Stimulated activated CD4-positive, alpha-beta T cell treated with anti-CD3 and anti-CD28 coated beads, Interleukin-12 subunit alpha, Interleukin-12 subunit beta, amount 100 ng/mL, for 48 hours (primary cell): ENCODE measurements at regions not wholly inside any gene's neighbourhood (a gene's known extent, or its start where the extent isn't known, plus 50 kb on each side); places are given as distances from the start of the nearest gene placed in this dataset.
A peak's percentile ranks its signal among the peaks of the same experiment; 100 is the strongest.

ENCODE experiments used
- DNase-seq, 3 donors: peaks; one replicate each; pipeline ENCODE4 v3.0.0-alpha.2; 2020; ENCODE audit warnings: low read depth in 2 of 3, low spot score in 1 of 3

DNA sequence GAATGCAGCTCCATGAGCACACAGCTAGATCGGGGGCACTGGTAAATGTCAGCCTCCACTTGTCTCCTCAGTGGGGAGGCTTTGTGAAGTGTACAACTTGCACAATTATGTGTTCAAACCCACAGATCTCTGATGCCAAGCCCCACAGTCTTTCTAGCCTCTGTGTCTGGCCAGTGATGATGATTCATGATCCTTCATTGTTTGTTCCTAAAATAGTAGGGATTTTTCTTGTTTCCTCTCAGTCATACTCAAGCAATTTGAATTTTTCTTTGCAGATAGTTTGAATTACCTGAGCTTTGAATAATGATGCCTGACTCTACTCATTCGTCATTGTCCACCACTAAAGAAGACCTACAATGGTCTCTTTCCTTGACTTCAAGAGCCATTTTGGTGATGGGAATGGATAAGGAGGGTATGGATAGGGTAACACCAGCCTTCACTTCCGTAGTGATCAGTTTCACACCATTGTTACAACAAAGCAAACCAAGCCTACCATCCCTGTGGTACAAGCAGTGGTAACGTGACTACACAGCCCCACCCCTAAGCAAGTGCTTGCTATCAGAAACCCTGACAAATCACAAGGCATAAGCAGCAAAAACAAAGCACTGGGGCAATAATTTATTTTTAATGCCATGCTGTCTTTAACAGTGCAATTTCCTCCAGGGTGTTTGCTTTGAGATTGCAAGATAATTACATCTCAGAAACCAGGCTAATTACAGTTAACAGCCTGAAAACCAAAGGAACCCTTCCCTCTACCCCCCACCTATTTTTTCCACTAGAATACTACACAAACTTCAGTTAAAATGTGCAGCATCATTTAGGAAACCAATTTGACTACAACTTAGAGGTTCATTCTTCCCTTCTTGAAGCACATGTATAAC is 114.1 kb upstream of the PPP2R3A start:
- no peak for DNase-seq

DNA sequence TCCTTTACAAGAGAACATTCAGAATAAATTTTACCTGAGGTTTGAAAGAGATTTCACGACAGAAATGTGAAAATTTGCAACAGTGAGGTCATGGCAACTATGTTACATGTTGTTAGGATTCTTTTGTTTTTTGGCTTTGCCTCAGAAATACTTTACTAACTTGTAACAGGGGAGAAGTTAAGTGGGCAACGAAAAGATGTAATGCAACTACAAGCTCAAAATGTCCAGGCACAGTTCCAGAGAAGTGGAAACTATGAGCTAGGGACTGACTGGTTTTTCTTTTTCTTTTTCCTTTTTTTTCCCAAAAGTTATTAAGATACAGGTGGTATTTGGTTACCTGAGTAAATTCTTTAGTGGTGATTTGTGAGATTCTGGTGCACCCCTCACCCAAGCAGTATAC is 111.5 kb upstream of the PPP2R3A start:
- DNase-seq: no peak

DNA sequence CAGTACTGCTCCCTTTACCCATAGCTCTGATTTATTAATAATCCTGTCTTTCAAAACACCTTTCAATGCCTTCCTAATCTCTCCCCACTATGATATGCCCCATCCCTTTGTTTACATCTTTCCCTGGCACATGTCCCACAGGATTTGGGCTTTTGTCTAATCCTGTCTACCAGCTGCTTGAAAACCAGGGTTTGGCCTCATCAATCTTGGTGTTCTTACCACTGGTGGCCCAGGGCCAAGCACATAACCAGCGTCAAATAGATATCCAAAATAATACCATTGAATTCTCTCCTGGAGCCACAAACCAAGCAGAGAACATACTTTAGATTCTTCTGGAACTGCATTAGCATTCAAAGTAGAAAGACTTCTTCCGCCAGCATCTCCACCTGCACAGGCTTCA is 104.8 kb upstream of the PPP2R3A start:
- DNase-seq: no peak

DNA sequence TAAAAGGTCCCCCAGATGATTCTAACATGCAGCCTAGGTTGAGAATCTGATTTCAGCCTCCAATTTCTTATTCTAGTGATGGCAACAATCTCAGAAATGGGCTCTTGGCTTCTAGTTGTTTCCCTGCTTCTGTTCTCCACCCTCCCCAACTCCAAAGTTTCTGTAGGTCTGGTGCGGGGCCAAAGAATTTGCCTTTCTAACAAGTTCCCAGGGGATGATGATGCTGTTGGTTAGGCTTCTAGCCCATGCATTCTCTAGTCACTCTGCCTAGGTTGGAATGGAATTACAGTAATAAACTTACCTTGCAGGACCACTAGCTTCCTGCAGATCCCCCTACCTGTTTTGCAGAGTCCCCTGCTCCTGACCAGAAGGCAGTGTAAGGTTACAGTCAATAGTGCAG is 103.2 kb upstream of the PPP2R3A start:
- DNase-seq: no peak

DNA sequence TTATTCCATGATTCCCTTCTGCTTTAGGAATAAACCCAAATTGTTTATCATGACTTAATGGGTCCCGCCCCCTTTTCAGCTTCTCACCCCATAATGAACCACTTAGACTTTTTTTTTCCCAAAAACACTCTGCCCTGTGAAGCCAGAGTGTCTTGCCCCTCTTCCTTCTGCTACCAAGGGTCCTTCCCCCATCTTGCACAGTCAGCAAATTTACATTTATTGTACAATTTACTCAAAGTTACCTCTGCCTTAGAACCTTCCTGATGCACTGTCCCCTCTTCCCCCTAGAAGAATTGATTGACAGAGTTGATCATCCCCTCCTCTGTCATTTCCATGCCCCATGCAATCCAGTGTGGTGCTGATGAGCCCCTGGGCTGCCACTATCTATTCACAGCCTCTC is 101.5 kb upstream of the PPP2R3A start:
- no peak for DNase-seq

DNA sequence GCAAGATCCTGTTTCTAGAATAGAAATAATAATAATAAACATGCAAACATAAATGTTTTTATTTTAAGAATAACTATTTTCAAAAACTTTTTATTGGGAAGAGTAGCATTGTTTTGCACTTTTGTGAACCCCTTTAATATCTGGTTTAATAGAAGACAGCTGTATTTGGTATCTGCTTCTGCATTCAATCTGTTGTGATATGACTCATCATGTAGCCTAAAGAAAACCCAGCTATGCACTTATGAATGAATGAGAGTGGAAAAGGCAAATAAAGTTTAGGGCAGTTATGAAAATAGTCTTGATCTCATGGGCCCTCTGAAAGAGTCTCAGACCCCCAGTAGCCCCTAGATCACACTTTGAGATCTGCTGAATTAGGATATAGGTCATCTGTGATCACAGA is 100.4 kb upstream of the PPP2R3A start:
- DNase-seq: no peak

DNA sequence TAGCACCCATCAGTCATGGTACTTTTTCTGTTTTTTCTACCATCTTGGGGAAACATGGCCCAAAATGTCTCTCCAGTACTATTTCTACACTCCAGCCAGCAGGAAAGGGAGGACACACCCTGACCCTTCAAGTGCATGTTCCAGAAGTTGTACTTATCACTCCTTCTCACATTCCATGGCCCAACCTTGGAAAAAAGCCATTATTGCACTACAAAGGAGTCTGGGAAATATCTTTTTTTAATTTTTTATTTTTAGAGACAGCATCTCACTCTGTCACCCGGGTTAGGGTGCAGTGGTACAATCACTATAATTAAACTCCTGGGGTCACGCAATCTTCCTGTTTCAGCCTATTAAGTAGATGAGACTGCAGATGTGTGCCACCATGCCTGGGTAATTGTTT is 100.0 kb upstream of the PPP2R3A start:
- no peak for DNase-seq

DNA sequence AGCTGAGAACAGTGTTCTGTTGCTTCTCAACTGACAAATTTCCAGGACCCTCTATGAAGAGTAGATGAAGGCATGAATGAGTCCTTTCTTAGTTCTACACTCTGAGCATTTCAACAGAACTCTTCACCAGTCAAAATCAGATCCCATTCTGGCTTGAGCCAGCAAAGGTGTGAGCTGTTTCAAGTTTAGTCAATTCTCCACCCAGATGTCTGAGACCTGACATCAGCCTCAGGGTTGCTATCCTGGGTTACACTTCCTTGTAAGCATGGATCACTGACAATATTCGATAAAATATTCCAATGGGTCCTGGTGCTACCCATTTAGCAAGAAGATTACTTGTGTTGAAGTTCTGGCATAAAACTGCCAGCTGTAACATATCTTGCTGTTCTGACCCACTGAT is 97.6 kb upstream of the PPP2R3A start:
- DNase-seq: no peak

DNA sequence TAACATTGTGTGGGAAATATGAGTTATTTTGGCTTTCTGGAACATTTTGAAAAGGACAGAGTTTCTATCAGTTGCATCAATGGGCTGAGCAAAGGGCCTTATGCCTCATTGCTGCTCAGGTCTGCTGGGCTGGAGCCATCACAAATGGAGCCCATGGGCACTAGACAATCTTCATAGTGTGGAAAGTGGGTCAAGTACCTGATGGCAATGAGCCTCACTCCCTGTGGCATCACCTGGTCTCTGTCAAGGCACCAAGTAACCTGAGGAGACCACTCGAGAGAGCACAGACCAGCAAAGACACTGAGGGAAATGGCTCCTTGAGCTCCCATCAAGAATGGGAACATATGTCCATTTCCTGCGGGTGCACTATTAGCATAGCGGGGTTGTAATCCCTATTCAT is 96.7 kb upstream of the PPP2R3A start:
- DNase-seq: no peak

DNA sequence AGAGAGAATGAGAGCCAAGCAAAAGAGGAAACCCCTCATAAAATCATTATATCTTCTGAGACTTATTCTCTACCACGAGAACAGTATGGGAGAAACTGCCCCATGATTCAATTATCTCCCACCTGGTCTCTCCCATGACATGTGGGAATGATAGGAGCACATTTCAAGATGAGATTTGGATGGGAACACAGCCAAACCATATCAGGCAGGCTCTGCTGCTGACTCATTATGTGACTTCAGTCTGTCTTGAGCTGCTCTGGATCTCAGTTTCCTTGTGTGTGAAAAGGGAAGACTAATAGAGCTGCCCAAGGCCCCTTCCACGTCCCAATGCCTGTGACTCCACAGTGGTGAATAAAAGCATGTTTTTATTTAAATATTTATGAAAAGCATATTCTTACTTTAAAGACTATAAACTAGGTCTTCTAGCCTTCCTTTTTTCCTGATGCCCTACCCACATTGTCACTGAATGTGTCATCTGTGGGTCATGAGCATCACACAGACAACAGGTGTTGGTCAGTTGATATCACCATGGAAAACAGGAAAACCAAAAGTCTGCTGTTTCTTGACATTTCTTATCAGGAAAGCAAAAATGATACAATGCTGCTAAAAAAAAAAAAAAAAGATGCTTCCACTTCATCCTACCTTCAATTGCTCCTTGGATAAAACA is 96.0 kb upstream of the PPP2R3A start:
- no peak for DNase-seq

DNA sequence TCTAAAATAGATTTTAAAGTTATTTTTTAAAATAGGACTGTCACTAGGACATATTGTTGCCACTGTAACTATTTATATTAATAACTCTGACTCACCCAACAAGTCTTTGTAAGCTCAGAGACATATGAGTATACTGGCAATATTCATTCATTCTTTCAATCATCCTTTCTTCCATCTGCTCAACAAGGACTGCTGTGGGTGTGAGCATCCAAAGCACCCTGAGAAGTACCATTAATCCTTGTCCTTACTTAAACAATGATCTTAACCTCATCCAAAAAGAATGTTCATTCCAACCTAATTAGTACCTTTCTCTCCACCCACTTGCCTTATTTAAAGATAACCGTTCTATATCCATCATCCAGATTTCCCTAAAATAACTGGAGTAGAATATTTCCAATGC is 94.2 kb upstream of the PPP2R3A start:
- no peak for DNase-seq

DNA sequence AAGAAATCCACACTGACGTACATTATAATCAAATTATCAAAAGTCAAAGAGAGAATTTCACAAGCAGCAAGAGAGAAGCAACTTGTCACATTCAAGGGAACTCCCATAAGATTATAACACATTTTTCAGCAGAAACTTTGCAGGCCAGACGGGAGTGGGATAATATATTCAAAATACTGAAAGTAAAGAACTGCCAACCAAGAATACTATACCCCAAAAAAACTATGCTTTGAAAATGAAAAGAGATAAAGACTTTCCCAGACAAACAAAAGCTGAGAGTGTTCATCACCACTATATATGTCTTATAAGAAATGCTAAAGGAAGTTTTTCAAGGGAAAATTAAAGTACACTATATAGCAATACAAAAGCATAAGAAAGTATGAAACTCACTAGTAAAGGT is 91.5 kb upstream of the PPP2R3A start:
- no peak for DNase-seq

DNA sequence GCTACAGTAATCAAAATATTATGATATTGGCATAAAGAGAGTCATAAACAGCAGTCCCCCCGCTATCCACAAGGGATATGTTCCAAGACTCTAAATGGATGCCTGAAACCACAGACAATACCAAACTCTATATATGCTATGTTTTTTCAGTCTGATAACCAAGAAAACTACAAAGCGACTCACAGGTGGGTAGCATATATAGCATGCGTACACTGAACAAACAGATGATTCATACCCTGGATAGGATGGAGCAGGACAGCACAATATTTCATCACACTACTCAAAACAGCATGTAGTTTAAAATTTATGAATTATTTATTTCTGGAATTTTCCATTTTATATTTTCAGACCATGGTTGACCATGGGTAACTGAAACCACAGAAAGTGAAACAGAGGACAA is 87.0 kb upstream of the PPP2R3A start:
- DNase-seq: no peak

DNA sequence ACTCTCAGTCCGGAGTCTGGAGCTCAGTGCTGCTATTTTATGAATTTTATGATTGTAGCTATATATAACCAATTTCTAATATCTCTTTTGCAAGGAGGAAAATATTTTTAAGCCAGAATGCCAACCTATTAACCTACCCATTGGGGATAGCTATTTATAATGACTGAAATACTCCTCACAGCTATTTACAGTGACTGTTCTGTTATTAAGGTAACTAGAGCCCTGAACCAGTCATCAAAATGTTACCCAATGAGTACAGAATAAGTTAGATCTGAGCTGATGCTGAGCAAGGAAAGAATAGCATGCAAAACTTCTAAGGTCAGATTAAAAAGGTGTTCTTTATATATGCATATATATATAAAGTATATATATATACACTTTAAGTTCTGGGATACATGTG is 79.6 kb upstream of the PPP2R3A start:
- no peak for DNase-seq

DNA sequence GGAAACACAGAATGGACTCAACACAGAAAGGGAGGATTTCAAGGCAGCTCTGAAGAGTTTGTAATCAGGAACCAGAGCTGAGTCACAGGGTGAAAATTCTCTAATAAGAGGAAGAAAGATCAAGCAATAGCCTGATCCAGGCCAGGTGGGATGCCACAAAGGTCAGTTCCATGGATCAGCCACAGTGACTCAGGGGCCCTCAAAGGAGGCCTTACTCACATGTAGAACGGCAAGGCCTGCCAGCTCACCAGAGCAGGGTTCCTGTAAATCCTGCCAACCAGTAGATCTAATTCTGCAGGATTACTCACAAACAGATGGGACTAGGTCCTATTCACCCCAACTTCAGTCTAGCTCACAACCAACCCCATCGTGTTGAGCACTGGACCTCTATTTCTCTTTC is 78.3 kb upstream of the PPP2R3A start:
- DNase-seq: no peak

DNA sequence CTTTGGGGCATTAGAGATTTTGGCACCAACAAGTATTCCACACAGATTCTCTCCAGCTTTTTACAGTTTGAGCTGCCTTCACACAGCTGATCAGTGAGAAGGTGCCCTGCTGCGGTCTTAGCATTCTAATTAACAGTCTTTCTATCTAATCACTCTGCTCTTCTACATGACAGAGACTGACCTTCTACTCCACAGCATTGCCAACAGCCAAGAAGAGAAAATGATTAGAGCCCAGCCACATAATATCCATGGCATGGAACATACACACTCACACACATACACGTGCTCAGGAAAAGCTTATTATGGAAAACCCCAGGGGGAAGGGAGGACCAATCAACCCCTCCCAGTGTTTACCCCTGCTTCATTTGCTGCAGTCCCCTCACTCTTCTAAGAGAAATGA is 76.1 kb upstream of the PPP2R3A start:
- DNase-seq: no peak

DNA sequence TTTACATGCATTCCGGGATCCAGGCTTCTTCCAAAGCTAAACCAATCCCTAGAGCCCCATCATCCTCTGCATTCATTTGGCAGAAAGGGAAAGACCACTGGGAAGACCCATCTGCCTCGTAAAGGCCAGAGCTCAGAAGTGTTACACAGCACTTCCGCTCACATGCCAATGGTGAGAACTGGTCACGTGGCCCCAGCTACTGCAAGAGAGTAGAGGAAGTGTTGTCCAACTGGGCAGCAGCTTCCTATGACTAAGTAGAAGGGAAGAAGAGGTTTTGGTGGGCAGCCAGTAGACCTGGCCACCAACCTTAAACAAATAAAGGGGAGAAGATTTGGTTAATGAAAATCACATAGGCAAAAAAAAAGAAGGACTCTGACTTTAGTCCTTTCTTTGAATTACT is 74.4 kb upstream of the PPP2R3A start:
- no peak for DNase-seq

DNA sequence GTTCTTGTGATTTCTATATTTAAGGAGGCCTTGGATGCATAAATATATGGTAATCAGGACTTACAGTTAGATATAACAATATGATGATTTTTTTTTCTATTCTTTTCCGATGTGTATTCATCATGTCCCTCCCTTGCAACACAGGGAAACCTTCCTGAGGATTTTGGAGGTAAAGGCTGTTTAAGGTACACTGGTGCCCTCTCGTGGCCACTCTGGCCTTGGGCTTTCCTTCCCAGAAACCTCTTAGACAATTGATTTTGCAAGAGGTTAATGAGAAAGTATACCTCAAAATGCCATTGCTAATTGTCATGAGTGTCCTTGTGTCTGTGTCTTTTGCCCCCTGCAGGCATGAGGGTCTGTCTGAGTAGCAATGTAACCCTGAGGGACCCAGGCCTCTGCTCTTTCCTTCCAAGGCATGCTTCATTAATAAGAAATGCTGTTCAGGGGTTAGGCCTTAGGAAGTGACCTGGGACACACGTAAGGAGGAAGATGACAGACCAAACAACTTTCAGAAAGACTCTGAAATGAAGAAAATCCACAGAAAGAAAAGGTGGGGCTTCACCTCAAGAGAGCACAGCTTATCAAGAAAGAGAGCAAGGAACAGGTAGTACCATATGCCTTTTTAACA is 70.3 kb upstream of the PPP2R3A start:
- DNase-seq: peak; percentile 4 to 45 (median 23)

DNA sequence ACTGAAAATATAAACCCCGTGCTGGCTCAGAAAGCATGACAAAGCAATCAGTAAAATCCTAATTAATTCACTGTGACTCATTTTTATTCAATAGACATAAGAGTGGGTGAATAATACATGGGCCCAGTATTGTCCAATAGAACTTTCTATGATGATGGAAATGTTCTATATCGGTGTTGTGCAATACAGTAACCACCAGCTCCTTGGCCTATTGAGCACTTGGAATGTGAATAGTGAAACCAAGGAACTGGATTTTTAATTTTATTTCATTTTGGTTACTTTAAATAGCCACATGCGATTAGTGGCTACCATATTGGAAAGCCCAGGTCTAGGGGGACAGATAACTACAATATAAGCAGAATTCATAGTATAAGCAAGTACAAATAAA is 69.8 kb upstream of the PPP2R3A start:
- DNase-seq: no peak

DNA sequence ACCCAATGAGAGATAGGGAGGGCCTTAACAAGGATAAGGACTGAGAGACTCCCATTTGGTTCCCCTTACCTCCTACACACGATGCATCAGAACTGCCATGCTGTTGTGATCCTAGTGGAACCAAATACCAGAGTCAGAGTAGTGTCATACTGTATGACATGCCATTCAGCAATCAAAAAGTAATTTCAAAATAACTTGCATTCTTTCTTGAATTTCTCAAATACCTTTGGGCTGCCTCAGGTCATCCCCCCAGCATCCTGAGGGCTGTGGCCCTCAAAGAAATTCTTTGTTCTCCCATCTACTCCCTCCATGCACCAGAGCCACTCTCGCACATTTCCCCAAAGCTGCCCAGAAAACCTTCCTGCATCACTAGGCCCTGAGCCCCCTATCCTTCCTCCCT is 68.9 kb upstream of the PPP2R3A start:
- DNase-seq: no peak

DNA sequence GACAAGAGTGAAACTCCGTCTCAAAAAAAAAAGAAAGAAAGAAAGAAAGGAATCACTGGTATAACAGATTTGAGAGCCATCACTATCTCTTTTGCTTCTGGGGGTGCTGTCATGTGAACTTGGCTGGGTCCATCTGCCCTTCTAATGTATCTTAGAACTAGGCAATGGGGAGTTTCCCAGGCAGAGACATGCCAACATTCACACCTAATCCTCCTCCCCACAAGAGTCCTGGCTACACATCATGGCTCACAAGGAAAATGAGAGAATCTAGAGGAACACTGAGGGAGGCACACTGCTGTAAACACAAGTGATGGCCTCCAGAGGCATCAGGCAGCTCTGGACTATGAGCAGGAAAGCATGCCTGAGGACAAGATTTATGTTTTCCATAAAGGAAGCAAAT is 67.8 kb upstream of the PPP2R3A start:
- no peak for DNase-seq

DNA sequence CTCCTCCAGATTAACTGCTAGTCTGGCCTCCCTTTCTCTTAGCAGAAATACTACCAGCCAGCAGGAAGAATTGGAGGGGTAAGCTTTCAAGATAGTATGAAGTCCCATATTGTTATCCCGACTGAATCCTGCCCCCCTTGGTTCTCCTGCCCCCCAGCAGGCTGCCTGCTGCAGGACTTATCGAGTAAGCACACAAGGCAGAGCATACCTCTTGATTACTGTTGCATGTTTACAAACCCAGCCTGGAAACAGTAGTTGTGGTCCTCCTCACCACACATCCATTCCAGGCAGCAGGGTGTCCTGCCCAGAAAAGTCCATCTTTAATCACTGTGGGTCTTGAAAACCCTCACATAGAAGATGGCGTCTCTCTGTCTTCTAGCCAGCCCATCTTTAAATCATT is 66.8 kb upstream of the PPP2R3A start:
- no peak for DNase-seq
